Suppressor macrophage treated with lipopolysaccharide for 1 hour (primary cell): ENCODE measurements at regions not wholly inside any gene's neighbourhood (a gene's known extent, or its start where the extent isn't known, plus 50 kb on each side); places are given as distances from the start of the nearest gene placed in this dataset.

ENCODE experiments used
- DNase-seq, 3 donors: peaks; one replicate each; pipeline ENCODE4 v3.0.0-alpha.2; 2020 to 2022

- no peak for DNase-seq
These were observed 132.7 kb upstream of the HS6ST1 start for GRCh38 chr2:128451084-128452023.

GRCh38 chr2:128452024-128452411, 133.3 kb upstream of the HS6ST1 start:
- no peak for DNase-seq

DNA sequence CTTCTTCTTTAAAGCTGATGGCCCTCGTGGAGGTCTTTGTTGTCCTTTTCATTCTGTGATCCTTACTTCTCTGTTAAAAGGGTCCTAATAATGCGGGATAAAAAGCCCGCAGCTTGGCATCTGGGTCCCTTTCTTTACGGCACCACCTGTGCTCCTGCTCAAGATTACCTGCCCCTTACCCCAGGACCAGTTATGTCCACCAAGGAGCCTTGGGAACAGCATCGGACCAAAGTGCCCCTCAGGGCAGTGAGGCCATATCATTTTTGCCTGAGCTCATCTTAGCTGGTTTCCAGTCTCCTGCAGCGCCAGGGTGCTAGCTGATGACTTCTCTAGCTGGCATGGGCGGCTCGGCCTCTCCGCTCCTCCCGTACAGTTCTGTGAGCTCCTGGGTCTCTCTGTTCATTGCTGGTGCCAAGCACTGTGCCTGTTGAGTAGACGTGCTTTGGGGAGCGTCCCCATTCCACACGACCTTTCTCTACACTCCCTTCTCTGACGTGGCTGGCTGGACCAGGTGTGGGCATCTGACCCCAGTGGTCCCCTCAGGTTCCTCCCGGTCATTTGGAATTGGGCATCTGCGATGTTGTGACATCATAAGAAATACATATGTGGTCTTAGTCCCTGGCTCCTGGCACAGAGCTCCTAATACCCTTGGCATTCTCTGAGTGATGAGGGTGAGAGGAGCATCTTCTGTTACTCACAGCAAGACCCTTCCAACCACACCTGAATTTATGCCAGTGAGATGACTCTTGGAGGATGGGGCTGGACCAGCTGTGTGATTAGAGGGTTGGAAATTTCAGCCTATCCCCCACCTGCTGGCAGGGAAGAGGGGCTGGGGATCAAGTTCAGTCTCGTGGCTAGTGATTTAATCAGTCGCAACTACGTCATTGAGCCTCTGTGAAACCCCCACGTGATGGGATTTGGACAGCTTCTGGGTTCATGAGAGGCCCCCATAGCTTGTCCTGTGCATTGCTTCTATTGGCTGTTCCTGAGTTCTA, 134.2 kb upstream of the HS6ST1 start:
- no peak for DNase-seq

DNA sequence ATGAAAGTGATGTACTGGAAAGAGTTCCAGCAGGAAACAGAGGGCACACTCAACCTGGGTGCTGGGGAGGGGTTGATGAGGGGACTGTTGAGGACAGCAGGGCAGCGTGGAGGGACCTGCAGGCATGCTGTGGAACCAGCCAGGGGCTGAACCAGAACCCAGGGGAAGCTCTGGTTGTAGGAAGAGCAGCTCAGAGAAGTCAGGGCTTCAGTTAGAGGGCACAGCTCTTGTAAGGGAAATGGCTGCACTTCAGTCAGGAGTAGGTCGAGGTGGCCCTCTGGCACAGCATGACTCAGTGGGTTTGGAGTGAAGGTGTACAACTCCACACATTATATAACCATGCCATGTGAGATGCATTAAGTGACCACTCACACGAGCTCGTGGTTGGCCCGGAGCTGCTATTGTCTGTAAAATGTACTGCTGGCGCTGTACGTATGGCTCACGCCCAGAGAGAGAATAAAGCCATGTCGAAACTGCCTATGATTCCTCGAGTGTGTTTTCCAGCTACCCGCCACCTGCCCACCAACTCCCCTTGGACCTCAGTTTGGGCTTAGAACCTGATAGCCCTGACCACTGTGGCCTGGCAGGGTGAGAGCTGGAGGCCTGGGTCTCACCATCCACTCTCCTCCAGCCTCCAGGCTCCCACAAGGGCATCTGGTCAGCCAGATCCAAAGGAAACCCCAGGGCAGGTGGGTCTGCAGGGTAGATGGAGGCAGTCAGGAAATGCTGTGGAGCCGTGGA, 136.5 kb upstream of the HS6ST1 start:
- DNase-seq, result no peak

GRCh38 chr2:128455721-128456050, 137.0 kb upstream of the HS6ST1 start:
- DNase-seq, result no peak

DNA sequence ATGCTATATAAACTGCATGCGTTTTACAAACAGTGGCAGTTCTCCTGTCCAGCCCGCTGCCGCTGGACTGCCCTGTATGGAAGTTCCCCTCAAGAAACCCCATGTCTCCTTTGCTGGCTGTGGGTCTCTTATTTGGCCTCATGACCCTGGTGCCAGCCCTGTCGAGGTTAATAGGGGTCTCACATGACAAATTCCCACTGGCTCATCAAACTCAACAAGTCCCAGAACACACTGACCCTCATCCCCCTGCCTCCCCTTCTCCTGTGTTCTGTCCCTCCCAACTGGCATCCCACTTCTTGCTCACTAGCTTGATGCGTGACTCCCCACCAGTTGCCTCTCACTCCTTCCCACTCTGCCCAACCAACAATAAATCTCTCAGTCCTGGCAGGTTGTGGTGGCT, 137.6 kb upstream of the HS6ST1 start:
- no peak for DNase-seq

GRCh38 chr2:128457006-128457604, 138.4 kb upstream of the HS6ST1 start:
- no peak for DNase-seq

- no peak for DNase-seq
These were observed 139.0 kb upstream of the HS6ST1 start for GRCh38 chr2:128457716-128458115.

DNA sequence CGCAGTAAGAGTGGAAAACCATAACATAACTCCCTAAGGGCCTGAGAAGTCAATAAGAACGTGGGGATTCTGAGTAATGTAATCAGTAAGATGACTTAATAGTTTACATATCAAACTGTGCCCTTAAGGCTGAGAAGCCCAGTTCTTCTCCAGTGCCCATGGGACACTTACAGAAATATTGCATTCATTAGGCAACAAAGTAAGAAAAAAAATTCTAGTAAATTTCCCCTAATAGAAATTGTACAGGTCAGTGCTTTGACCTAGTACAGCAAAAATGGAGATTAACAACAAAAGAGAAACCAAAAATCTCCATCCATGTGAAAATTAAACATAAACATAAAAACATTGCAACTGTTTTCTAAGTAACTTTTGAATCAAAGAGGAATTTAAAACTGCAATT, 139.8 kb upstream of the HS6ST1 start:
- DNase-seq, result peak; percentile 37 to 67 (median 46)

DNA sequence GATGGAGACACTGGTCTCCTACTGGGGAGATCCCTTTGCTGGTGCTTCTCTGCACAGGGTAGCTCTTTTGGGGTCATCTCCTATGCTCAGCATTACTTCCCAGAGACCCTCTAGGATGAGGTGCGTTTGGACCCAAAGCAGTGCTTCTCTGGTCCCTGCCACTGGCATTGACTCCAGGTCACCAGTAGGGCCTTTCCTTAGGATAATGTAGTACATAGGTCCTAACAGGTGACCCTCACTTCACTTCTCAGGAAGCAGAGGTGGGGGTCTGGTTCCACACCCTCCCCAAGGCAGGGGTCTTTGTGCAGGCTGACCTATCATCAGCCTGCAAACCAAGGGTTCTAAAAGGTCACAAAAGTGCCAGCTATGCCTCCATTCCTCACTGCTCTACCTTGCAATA, 145.8 kb upstream of the HS6ST1 start:
- DNase-seq, result no peak

GRCh38 chr2:128465246-128466170, 146.8 kb upstream of the HS6ST1 start:
- DNase-seq, result no peak

DNA sequence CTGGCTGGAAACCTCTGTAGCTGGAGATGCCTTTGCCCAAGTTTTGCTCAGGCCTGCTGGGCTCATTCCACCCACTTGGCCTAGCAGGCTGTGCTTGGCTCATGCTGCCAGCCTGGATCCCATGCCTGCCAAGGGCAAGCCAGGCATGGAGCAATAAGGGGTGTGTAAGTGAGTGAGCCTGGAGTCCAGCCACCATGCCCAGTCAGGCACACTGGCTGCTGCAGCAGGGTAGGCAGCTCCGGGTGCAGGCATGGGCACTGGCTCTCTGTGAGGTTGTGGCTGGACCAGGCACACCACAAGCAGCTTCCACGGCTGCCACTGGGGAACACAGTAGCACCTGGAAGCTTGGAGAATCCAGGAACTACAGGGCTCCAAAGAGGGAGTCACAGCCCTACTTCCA, 147.7 kb upstream of the HS6ST1 start:
- no peak for DNase-seq

DNA sequence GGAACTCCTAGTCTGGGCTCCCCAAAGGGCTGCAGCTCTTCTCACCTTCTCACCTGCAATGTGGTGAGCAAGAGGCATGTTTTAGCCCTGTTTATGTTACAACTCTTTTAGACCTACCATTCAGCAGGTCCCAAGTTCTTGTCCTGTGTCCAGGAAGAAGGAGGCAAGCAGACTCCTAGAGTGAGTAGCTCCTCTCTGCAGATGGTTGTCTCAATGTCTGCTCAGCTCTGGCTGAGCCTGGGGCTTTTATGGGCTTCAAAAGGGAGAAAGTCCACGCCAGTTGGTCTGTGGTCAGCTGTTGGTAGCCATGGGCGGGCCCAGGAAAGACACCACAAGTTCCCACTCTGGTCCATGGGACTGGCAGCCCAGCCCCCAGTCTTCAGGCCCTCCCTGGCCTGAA, 148.1 kb upstream of the HS6ST1 start:
- DNase-seq, result no peak

- DNase-seq, result no peak
These were observed 148.8 kb upstream of the HS6ST1 start for GRCh38 chr2:128467321-128467969.

GRCh38 chr2:128468186-128468920, 149.7 kb upstream of the HS6ST1 start:
- DNase-seq, result no peak

DNA sequence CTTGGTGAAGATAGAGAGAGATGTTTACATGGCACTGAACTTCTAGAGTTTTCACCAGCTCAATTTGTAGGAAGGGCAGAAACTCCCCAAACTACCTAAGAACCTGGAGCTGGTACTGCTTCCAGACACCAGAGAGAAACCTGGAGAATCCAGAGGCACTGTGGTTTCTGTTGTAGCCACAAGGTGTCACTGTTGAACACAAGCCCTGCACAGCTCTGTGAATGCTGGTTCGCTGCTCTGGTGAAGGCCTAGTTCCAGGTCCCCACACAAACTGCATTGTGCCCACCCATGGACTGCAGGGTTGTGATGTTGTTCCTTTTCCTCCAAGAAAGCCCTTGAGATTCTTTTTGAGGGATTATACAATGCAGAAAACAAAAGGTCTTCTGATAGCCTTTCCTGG, 150.5 kb upstream of the HS6ST1 start:
- peak in 1 of 3 donors; percentile 13 for DNase-seq

- no peak for DNase-seq
These were observed 151.2 kb upstream of the HS6ST1 start for GRCh38 chr2:128469875-128470274.

DNA sequence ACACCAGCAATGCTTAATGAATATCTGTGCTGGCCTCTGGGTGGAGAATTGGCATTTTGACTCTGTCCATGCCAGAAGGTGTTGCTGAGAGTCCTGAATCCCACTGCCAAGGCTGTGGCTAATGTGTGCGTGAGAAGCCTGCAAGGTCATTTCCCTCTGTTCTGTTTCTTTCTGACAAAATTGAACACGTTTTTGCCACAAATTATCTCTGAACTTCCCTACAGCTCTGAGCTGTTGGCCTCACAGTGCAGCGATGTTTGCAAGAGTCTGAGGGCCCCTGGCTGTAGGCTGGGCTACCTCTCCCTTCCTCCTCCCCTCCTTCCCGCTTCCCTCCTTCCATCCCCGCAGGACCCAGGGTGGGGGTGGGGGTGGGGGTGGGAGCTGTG, 154.1 kb upstream of the HS6ST1 start:
- DNase-seq, result peak in 1 of 3 donors; percentile 7

- DNase-seq, result peak; percentile 45 to 56 (median 48)
These were observed 154.7 kb upstream of the HS6ST1 start for GRCh38 chr2:128473175-128474035.
